ENCODE measurements at regions not wholly inside any gene's neighbourhood (a gene's known extent, or its start where the extent isn't known, plus 50 kb on each side); places are given as distances from the start of the nearest gene placed in this dataset.

DNA sequence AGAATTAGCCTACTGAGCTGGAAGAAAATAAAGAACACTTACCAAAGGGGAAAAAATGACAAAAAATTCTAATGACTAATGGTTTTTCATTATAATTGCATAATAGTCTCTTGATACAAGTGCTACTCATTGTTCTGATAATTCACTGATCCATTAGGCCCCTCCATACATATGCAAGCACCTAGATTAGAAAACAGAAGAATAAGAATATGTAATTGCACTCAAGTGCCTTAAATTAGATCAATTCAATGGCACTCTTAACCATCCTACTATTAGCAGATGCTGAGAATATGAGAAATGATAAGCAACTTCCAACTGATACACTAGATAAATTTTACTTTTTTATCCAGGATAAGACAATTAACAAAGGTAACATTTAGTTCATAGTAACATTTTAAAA lies 440.9 kb upstream of the C9orf72 start:
- Histone ChIP-seq H3K4me1 (ENCODE audit: control extremely low read depth in 1 of 4, control insufficient read depth in 4 of 4, insufficient read depth in 4 of 4, low read length in 3 of 4) (no peaks in the 10 kb centered on the region), H3K36me3 (ENCODE audit: control insufficient read depth in 4 of 4, insufficient read depth in 4 of 4, low read length in 3 of 4) (no peaks in the 10 kb centered on the region), H3K27ac (ENCODE audit: insufficient read depth in 1 of 2, low read depth in 1 of 2, low read length in 2 of 2, poor library complexity in 1 of 2, severe bottlenecking in 2 of 2) (no peak overlapping the region), H3K27me3 (replicated peaks in 2 of 5; ENCODE audit: control insufficient read depth in 4 of 5, insufficient read depth in 5 of 5, low read length in 4 of 5) (no peaks in the 10 kb centered on the region), H3K9me3 (ENCODE audit: control extremely low read depth in 1 of 5, control insufficient read depth in 4 of 5, insufficient read depth in 2 of 5, low read depth in 1 of 5, low read length in 4 of 5) (no peaks in the 10 kb centered on the region), H3K4me3 (ENCODE audit: control insufficient read depth in 1 of 7, extremely low read depth in 1 of 7, insufficient read depth in 4 of 7, low read depth in 2 of 7, low read length in 6 of 7) (no peak overlapping the region)
- POLR2A ChIA-PET = no interaction called here
- no peak for DNase-seq
- CTCF ChIA-PET = no interaction called here

DNA sequence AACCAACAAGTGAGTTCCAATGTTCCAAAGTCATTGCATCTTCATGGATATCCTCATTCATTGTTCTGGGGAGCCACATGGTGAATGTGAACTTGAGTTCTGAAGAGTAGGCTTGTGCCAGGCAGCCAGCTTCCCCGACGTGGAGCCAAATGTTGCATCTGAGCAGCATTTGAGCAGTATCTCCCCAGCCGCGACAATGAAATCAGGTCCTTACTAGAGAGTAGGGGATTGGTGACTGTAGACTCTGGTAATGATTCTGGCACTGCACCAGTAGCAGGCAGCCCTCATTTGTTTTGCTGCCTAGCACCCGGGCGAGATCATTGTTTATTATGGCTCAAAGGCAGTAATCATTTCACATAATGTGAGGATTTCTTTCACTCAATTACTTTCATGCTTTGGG lies 451.4 kb upstream of the C9orf72 start:
- WGBS (ENCODE audit: insufficient coverage) = 96% methylated on average over 4 of the region's 6 CpGs
- Histone ChIP-seq H3K36me3 (ENCODE audit: control insufficient read depth in 4 of 4, insufficient read depth in 4 of 4, low read length in 3 of 4) (no peaks in the 10 kb centered on the region), H3K9me3 (ENCODE audit: control extremely low read depth in 1 of 5, control insufficient read depth in 4 of 5, insufficient read depth in 2 of 5, low read depth in 1 of 5, low read length in 4 of 5) (no peaks in the 10 kb centered on the region), H3K4me1 (ENCODE audit: control extremely low read depth in 1 of 4, control insufficient read depth in 4 of 4, insufficient read depth in 4 of 4, low read length in 3 of 4) (no peaks in the 10 kb centered on the region), H3K27me3 (replicated peaks in 2 of 5; ENCODE audit: control insufficient read depth in 4 of 5, insufficient read depth in 5 of 5, low read length in 4 of 5) (no peaks in the 10 kb centered on the region), H3K27ac (ENCODE audit: insufficient read depth in 1 of 2, low read depth in 1 of 2, low read length in 2 of 2, poor library complexity in 1 of 2, severe bottlenecking in 2 of 2) (no peak overlapping the region), H3K4me3 (ENCODE audit: control insufficient read depth in 1 of 7, extremely low read depth in 1 of 7, insufficient read depth in 4 of 7, low read depth in 2 of 7, low read length in 6 of 7) (no peak overlapping the region)
- CTCF ChIA-PET = no interaction called here
- no peak for DNase-seq
- POLR2A ChIA-PET = no interaction called here

DNA sequence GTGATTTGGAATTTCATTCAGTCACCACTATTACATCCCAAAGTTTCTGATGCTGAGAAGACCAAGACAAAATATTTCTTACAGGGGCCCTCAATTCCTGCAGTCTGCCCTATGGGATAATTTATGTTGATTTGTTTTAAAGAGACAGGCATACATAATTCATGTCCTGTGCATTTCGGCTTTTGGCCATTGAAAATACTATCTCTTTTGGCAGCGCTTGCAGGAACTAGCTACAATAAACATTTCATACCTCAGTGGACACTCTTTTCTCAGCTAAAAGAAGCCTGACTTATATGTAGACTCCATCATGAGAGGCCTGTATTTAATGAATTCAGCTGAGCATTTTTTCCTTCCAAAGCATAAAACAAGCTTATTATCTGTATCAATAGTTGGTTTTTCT lies 451.9 kb upstream of the C9orf72 start:
- Histone ChIP-seq H3K9me3 (ENCODE audit: control extremely low read depth in 1 of 5, control insufficient read depth in 4 of 5, insufficient read depth in 2 of 5, low read depth in 1 of 5, low read length in 4 of 5) (no peaks in the 10 kb centered on the region), H3K27ac (ENCODE audit: insufficient read depth in 1 of 2, low read depth in 1 of 2, low read length in 2 of 2, poor library complexity in 1 of 2, severe bottlenecking in 2 of 2) (no peak overlapping the region), H3K27me3 (replicated peaks in 2 of 5; ENCODE audit: control insufficient read depth in 4 of 5, insufficient read depth in 5 of 5, low read length in 4 of 5) (no peaks in the 10 kb centered on the region), H3K4me1 (ENCODE audit: control extremely low read depth in 1 of 4, control insufficient read depth in 4 of 4, insufficient read depth in 4 of 4, low read length in 3 of 4) (no peaks in the 10 kb centered on the region), H3K4me3 (ENCODE audit: control insufficient read depth in 1 of 7, extremely low read depth in 1 of 7, insufficient read depth in 4 of 7, low read depth in 2 of 7, low read length in 6 of 7) (no peak overlapping the region), H3K36me3 (ENCODE audit: control insufficient read depth in 4 of 4, insufficient read depth in 4 of 4, low read length in 3 of 4) (no peaks in the 10 kb centered on the region)
- no peak for DNase-seq
- CTCF ChIA-PET = no interaction called here
- POLR2A ChIA-PET = no interaction called here
- WGBS (ENCODE audit: insufficient coverage) = no CpG with 5 or more reads among the region's 2 CpGs

DNA sequence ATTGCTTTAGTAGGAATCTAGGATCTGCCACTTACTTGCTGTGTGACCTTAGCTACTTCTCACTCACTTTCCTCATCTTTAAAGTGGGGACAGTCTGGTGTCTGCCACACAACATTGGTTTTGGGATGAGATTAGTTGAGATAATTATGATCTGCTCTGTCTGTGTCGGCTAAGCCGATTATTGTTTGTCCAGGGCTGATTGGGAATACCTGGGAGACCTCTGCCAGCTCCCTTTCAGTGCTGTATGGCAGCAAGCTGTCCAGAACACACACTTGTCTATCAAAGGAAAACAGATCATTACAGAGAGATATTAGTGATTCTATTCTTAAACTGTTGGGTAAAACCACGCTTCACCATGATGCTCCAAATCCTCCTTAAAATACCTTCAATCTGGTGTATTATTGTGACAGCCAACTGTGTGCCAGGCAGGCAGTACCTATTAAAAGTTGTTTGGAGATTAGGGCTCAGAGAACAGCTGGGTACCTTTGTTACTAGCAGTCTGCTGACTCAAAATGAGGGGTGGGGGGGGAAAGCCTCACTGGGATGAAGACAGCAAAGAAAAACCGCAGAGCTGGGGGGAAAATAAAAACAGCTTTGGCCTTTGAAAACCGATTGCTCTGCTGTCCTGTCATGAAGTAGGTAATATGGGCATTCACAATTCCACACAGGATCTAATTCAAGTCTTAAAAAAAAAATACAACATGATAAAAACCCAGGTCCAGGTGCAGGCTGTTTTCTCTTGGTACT lies 458.4 kb upstream of the C9orf72 start:
- H3K9me3 ChIP-seq (ENCODE audit: control extremely low read depth in 1 of 5, control insufficient read depth in 4 of 5, insufficient read depth in 2 of 5, low read depth in 1 of 5, low read length in 4 of 5) = no peaks in the 10 kb centered on the region
- ChIA-PET CTCF (no interaction called here), POLR2A (no interaction called here)
- WGBS (ENCODE audit: insufficient coverage) = 87% methylated on average over 3 of the region's 5 CpGs
- no peaks in the 10 kb centered on the region for H3K27me3 ChIP-seq (replicated peaks in 2 of 5; ENCODE audit: control insufficient read depth in 4 of 5, insufficient read depth in 5 of 5, low read length in 4 of 5)
- H3K4me1 ChIP-seq (ENCODE audit: control extremely low read depth in 1 of 4, control insufficient read depth in 4 of 4, insufficient read depth in 4 of 4, low read length in 3 of 4) = no peaks in the 10 kb centered on the region
- no peak for DNase-seq
- H3K4me3 ChIP-seq (ENCODE audit: control insufficient read depth in 1 of 7, extremely low read depth in 1 of 7, insufficient read depth in 4 of 7, low read depth in 2 of 7, low read length in 6 of 7) = no peak overlapping the region
- no peaks in the 10 kb centered on the region for H3K36me3 ChIP-seq (ENCODE audit: control insufficient read depth in 4 of 4, insufficient read depth in 4 of 4, low read length in 3 of 4)
- no peak overlapping the region for H3K27ac ChIP-seq (ENCODE audit: insufficient read depth in 1 of 2, low read depth in 1 of 2, low read length in 2 of 2, poor library complexity in 1 of 2, severe bottlenecking in 2 of 2)

DNA sequence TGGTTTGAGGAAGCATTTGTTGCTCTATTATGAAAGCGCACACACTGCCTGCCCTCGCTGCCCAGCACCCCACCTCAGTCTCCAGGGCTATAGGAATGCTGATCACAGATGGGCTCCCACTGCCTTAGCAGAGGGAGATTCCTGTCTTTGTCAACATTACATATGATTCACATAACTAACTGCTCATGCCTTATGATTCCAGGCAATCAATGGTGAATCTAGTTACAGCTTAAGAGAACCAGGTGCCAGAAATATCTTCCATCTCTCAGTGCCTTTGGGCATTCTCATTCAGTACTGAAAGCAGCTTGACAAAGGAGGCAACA lies 458.9 kb upstream of the C9orf72 start:
- no peak for DNase-seq
- 87% methylated on average over 2 of the region's 2 CpGs for WGBS (ENCODE audit: insufficient coverage)
- POLR2A ChIA-PET = no interaction called here
- no peaks in the 10 kb centered on the region for H3K4me1 ChIP-seq (ENCODE audit: control extremely low read depth in 1 of 4, control insufficient read depth in 4 of 4, insufficient read depth in 4 of 4, low read length in 3 of 4)
- H3K9me3 ChIP-seq (ENCODE audit: control extremely low read depth in 1 of 5, control insufficient read depth in 4 of 5, insufficient read depth in 2 of 5, low read depth in 1 of 5, low read length in 4 of 5) = no peaks in the 10 kb centered on the region
- no peak overlapping the region for H3K27ac ChIP-seq (ENCODE audit: insufficient read depth in 1 of 2, low read depth in 1 of 2, low read length in 2 of 2, poor library complexity in 1 of 2, severe bottlenecking in 2 of 2)
- CTCF ChIA-PET = no interaction called here
- no peaks in the 10 kb centered on the region for H3K27me3 ChIP-seq (replicated peaks in 2 of 5; ENCODE audit: control insufficient read depth in 4 of 5, insufficient read depth in 5 of 5, low read length in 4 of 5)
- no peak overlapping the region for H3K4me3 ChIP-seq (ENCODE audit: control insufficient read depth in 1 of 7, extremely low read depth in 1 of 7, insufficient read depth in 4 of 7, low read depth in 2 of 7, low read length in 6 of 7)
- H3K36me3 ChIP-seq (ENCODE audit: control insufficient read depth in 4 of 4, insufficient read depth in 4 of 4, low read length in 3 of 4) = no peaks in the 10 kb centered on the region

DNA sequence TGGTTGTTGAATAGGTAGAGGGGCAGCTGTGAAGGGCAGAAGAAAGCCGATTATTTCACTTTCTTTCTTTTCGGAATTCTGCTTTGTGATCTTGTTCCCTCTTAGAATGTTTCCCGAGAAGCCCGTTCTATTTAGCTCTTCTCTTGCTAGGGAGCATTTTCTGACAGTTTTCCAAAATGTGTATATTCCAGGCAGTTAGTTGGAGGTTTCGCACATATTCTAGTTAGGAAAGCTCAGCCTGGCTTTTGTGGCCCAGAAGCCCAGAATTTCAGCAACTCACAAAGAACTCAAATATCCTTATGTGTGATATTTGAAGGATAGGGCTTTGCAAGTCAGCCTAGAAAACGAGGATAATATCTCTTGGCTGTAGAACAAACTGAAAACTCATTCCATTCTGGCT lies 461.0 kb upstream of the C9orf72 start:
- Histone ChIP-seq H3K27ac (ENCODE audit: insufficient read depth in 1 of 2, low read depth in 1 of 2, low read length in 2 of 2, poor library complexity in 1 of 2, severe bottlenecking in 2 of 2) (no peak overlapping the region), H3K36me3 (ENCODE audit: control insufficient read depth in 4 of 4, insufficient read depth in 4 of 4, low read length in 3 of 4) (no peaks in the 10 kb centered on the region), H3K9me3 (ENCODE audit: control extremely low read depth in 1 of 5, control insufficient read depth in 4 of 5, insufficient read depth in 2 of 5, low read depth in 1 of 5, low read length in 4 of 5) (no peaks in the 10 kb centered on the region), H3K27me3 (replicated peaks in 2 of 5; ENCODE audit: control insufficient read depth in 4 of 5, insufficient read depth in 5 of 5, low read length in 4 of 5) (no peaks in the 10 kb centered on the region), H3K4me1 (ENCODE audit: control extremely low read depth in 1 of 4, control insufficient read depth in 4 of 4, insufficient read depth in 4 of 4, low read length in 3 of 4) (no peaks in the 10 kb centered on the region), H3K4me3 (ENCODE audit: control insufficient read depth in 1 of 7, extremely low read depth in 1 of 7, insufficient read depth in 4 of 7, low read depth in 2 of 7, low read length in 6 of 7) (no peak overlapping the region)
- WGBS (ENCODE audit: insufficient coverage) = 73% methylated on average over 6 of the region's 6 CpGs
- CTCF ChIA-PET = no interaction called here
- no peak for DNase-seq
- POLR2A ChIA-PET = no interaction called here

DNA sequence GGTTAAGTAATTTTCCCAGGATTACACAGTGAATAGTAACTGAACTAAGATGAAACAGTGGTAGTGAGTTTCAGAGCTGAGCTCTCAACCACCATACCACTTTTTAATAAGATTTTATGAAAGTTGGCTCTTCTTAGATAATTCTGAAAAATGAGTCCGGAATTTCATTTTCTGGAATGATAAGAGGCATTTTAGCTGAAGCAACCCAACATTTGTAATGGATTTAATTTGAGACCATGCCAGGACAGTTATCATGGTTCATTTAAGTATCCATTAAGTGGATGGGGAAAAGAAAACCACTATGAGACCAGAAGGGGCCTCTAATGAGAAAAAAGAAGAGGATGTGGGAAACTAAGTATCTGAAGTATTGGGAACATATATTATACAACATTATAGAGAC lies 464.7 kb upstream of the C9orf72 start:
- no CpG with 5 or more reads among the region's 1 CpG for WGBS (ENCODE audit: insufficient coverage)

More for the DNA sequence above, 464.7 kb upstream of the C9orf72 start:
- no peak overlapping the region for H3K4me3 ChIP-seq (ENCODE audit: control insufficient read depth in 1 of 7, extremely low read depth in 1 of 7, insufficient read depth in 4 of 7, low read depth in 2 of 7, low read length in 6 of 7)
- no peaks in the 10 kb centered on the region for H3K27me3 ChIP-seq (replicated peaks in 2 of 5; ENCODE audit: control insufficient read depth in 4 of 5, insufficient read depth in 5 of 5, low read length in 4 of 5)
- no peak overlapping the region for H3K27ac ChIP-seq (ENCODE audit: insufficient read depth in 1 of 2, low read depth in 1 of 2, low read length in 2 of 2, poor library complexity in 1 of 2, severe bottlenecking in 2 of 2)
- ChIA-PET CTCF (no interaction called here), POLR2A (no interaction called here)
- H3K4me1 ChIP-seq (ENCODE audit: control extremely low read depth in 1 of 4, control insufficient read depth in 4 of 4, insufficient read depth in 4 of 4, low read length in 3 of 4) = no peaks in the 10 kb centered on the region
- H3K36me3 ChIP-seq (ENCODE audit: control insufficient read depth in 4 of 4, insufficient read depth in 4 of 4, low read length in 3 of 4) = no peaks in the 10 kb centered on the region
- DNase-seq = no peak
- H3K9me3 ChIP-seq (ENCODE audit: control extremely low read depth in 1 of 5, control insufficient read depth in 4 of 5, insufficient read depth in 2 of 5, low read depth in 1 of 5, low read length in 4 of 5) = no peaks in the 10 kb centered on the region
